HG03354 (cell line): ENCODE measurements at regions not wholly inside any gene's neighbourhood (a gene's known extent, or its start where the extent isn't known, plus 50 kb on each side); places are given as distances from the start of the nearest gene placed in this dataset.

Experiments used
- ATAC-seq: cut with Tn5 transposase; IDR thresholded peaks from one replicate; pipeline ENCODE4 v1.9.1; 2021; ENCODE audit warnings: mild to moderate bottlenecking; ENCODE audit not compliant: unreplicated experiment, poor library complexity, severe bottlenecking

- no peak for ATAC-seq
Measured at GRCh38 chr4:13887010-13887409, 259.5 kb upstream of the BOD1L1 start.

DNA sequence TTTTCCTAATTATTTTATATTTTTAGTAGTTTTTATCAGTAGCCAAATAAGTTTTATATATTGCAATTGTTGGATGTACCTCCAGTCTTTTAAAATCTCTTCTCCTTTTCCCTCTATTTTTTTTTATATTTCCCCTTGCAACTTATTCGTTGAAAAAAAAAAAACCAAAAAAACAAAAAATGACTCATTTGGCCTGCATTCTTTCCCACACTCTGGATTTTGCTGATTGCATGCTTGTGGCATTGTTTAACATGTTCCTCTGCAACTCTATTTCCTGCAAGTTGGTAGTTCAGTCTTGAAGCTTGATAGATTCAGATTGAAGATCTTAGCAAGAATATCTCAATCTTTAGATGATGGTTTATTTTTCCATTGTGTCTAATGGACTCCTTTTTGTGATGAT, 260.6 kb upstream of the BOD1L1 start:
- no peak for ATAC-seq

DNA sequence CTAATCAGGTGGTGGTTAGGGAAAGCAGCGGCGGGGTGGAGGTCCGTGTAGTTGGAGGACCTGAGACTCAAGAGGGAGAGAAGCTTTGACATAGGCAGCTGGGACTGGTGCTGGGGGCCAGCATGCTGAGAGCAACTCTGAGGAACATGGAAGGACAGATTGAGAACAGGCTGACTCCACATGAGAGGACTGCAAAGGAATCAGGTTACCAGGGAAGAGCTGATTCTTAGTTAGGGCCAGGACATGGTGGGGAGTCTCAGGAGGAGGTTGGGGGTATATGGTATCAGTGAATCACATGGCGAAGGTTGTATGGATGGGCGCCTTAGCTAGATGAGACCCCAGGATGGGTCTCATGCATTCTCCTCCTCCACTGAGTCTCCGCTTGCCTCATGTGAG, 264.0 kb upstream of the BOD1L1 start:
- ATAC-seq, result no peak

GRCh38 chr4:13892739-13893105, 265.2 kb upstream of the BOD1L1 start:
- no peak for ATAC-seq

DNA sequence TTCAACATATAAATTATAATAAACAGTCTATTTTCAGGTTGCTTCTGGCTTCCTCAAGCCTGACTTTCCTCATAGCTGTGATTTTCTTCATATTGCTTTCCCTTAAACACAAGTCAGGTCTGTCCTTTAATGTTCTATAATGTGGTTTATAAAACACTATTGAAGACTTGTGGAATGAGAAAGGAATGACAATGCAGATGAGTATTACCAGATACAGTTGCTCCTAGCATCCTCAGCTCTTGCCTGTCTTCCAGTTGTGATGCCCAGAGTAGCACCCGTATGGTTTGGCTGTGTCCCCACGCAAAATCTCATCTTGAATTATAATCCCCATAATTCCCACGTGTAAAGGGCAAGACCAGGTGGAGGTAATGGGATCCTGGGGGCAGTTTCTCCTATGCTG, 265.7 kb upstream of the BOD1L1 start:
- ATAC-seq, result no peak

- ATAC-seq, result no peak
Measured at GRCh38 chr4:13893987-13894386, 266.5 kb upstream of the BOD1L1 start.

DNA sequence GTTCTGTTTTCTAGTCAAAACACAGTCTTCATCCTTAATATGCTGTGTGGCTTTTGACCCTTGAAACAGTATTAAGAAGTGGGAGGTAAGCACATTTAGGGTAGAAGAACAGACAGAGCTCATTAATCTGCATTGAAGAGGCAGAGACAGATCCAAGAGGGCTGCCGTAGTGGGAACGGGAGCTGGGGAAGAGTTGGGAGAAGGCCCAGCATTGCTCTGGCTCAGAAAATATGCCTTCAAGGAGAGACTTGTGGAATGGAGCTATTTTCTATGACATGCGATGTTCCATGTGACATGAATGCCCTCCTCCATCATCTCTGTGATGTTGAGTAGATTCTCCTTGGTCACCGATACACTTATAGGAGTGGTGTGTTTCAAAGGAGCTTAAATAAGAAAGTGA, 273.3 kb upstream of the BOD1L1 start:
- ATAC-seq, result no peak

- ATAC-seq, result no peak
Measured at GRCh38 chr4:13902146-13902545, 274.6 kb upstream of the BOD1L1 start.

DNA sequence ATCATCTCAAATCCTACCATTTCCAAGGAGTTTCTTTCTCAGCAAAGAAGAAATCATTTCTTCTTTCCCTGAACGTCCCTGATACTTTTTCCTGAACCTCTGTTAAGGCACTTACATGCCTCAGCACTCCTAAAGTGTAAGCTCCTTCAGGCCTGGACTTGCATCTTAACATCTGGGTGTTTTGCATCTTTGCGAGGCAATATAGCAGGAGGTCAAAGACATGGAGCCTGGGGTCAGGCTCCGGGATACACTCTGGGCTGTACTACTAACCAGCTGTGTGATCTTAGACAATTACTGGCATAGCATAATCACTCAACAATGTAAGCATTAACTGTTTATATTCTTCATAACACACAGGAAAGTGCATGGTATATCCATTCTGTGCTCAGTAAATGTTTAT, 275.5 kb upstream of the BOD1L1 start:
- no peak for ATAC-seq

DNA sequence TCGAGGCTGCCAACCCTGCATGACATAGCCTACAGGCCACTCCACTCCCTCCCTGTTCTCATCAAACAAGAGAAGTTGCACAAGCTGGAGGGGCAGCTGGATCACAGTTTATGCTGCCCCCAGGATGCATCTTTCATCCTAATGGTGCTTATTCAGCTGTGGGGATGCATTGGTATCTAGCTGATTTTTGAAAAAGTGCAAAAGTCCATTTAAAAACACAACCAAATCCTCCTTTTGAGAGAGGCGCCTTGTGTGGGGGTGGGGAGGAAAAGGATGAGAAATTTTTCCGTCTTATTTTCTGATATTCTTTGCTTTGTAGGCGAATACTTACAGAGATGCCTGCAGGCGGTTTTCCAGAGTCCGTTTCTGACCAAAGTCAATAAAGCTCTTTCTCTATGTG, 276.4 kb upstream of the BOD1L1 start:
- no peak for ATAC-seq

DNA sequence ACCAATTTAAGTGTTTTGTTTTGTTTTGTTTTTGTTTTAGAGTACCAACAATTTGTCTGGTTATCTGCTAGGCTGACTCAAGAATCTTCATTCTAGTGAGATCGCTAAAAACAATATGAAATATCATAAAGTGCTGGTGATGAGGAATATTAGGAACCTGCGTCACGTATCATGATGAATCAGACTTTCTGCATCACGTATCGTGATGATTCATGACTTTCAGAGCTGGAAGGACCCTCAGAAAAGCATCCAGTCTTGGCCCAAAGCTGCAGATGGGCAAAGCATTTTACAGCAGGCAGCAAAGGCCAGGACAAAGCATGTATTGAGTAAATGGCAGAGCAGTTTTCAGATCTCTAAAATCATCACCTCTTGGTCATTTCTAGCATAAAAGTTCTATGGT, 278.0 kb upstream of the BOD1L1 start:
- ATAC-seq, result no peak

DNA sequence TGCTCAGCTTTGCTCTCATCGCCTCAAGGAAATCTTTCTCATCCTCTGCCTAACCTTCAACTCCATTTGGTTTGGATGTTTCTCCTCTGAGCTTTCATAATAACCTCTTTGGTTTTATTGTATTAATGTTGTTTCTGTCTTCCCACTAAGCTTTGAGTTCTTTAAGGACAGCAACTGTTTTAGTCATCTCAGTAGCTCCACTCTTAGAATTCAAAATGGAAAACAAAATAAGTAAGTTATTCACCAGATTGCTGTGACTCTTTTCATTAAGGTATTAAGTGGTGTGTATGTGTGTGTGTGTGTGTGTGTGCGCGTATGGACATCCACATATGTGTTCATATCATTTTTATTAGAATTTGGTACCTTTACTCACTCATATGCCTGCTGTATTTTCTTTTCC, 279.2 kb upstream of the BOD1L1 start:
- no peak for ATAC-seq

DNA sequence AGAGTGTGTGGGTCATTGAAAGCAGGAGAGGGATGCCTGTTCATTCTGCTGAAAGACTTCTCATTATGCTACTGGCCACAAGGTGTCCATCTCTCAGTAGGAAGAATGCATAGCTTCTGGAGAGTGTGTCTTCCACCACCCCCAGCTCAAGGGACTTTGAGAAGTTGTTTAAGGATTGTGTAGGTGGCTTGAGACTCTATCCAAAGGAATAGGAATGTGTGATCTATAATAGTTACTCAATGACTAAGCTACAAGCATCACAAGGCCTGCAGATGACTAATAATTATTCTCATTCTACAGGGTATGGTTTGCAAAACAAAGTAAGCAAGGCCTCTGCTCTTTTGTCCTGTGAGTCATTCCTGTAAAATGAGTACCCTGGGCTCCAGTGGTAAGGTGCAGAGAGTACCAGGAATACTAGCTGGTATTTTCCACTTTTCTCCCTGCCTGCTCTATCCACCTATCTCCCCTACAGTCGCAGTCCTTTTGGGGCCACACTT, 279.8 kb upstream of the BOD1L1 start:
- no peak for ATAC-seq

DNA sequence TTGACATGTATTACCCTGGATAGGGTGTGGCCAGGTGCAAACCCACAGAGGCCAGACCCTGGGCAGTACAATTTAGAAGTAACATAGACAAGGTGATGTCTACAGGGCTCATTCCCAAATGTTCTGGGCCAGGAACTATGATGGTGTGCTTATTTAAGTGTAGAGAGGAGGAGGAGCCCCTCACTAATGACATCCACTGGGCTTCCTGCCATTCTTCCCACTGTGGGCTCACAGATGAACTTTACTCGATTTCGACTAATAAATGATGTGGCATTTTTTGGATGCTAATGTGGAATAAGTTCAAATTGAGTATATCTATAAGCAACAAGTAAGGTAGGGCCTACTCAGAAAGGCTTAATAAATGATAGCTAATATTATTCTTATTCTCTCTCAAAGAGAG, 280.9 kb upstream of the BOD1L1 start:
- ATAC-seq, result no peak

GRCh38 chr4:13910556-13910955, 283.0 kb upstream of the BOD1L1 start:
- ATAC-seq, result no peak

DNA sequence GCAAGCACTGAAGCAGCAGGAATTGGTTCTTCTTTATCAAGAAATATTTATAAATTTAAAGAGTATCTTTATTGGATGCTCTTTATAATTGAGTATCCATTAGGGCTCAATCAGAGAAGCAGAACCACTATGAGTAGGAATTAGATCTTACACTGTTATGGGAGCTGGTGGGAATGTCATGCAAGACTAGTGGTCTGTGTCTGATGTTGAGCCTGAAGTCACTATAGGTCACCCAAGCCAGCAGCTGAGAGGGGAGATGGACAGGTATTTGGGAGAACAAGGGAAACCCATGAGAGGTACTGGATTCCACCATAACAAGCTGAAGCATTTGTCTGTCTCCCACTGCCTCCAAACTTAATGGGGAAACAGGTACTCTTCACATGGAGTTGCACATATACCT, 283.7 kb upstream of the BOD1L1 start:
- ATAC-seq, result no peak

DNA sequence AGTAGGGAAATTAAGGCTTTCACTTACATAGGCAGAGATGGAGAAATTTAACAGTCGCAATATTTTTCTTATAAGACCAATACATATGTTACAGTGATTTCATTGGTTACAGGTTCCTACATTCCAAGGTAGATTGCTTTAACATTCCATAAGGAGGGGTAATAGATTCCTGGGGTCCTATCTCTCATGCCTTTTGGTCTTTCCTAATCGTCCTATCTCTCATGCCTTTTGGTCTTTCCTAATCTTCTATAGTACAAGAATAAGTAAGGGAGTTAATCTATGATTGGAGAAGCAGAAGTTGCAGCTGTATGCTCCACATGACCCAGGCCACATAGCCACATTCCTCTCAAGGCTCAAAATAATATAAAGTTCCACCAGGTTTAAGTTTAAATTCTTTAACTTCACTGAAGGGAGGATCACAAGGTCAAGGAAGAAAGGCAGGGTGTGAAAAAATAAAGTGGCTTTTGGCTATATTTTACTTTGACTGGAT, 285.0 kb upstream of the BOD1L1 start:
- ATAC-seq, result no peak

- no peak for ATAC-seq
Measured at GRCh38 chr4:13912966-13913365, 285.4 kb upstream of the BOD1L1 start.

- no peak for ATAC-seq
Measured at GRCh38 chr4:13917015-13917414, 289.5 kb upstream of the BOD1L1 start.

GRCh38 chr4:13918110-13918509, 290.6 kb upstream of the BOD1L1 start:
- no peak for ATAC-seq

DNA sequence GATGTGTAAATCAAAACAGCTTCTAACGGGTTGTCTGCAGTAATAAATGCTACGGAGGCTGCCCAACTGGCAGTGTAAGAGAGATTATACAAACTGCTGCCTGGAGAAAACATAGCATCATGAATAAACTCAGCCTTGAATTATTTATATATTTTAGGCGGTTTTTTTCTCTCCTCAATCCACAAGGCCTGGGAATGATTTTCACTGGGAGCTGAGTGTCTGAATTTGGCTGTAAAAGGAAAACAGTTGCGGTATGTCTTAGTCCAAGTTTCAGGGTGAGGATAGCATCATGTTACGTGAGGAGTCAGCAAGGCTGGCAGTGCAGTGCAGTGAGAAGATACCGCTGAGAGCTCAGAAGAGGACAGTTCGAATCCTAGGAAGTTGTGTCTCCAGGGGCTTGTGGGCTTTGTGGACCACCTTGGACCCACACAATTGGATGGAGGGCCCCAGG, 291.5 kb upstream of the BOD1L1 start:
- ATAC-seq, result no peak

DNA sequence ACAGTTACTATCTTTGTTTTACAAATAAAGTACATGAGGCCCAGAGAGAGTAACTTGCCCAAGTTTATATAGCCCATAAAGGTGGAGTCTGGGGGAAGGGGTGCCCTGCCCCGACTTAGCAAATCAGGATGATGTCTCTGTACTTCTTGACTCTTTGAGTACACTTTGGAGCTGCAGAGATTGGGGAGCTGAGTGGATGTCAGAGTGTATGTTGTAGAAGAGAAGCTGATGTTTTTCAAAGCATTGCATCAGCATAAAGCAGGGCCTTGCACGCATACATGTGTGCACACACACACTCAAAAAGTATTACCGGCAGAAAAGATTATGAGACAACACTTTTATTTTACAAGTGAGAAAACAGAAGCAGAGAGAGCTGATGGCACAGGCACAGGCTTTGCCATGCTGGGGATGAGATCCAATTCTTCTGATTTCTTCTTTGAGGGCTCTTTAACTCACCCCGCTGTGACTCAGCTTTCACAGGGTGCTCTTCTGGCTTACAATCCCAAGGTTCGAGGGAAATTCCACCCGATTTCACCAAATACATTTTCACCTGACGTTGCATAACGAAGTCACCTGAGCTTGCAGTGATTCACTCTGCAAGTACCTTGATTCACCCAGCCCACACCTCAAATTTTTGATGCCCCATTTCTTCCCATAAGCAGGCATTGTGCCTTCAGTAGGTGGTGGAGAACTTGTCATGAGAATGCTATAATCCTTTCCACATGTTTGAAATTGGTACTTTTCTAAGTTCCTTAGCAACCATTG, 292.8 kb upstream of the BOD1L1 start:
- no peak for ATAC-seq
